Activated CD4-positive, alpha-beta T cell treated with anti-CD3 and anti-CD28 coated beads, Interleukin-2, amount 10 ng/mL, durations not matched to agents 24 days and 14 days (primary cell): ENCODE measurements at regions not wholly inside any gene's neighbourhood (a gene's known extent, or its start where the extent isn't known, plus 50 kb on each side); places are given as distances from the start of the nearest gene placed in this dataset.

Source experiments
- DNase-seq: peaks from one replicate; pipeline ENCODE4 v3.0.0; 2022
- H3K27ac Mint-ChIP-seq: one replicate; pipeline ENCODE4 v1.8.0; 2022; ENCODE audit warnings: mild to moderate bottlenecking, mixed read lengths
- H3K27me3 Mint-ChIP-seq: one replicate; pipeline ENCODE4 v1.8.0; 2022; ENCODE audit warnings: mixed read lengths
- H3K36me3 Mint-ChIP-seq: one replicate; pipeline ENCODE4 v1.8.0; 2022; ENCODE audit warnings: low read depth, mild to moderate bottlenecking, mixed read lengths
- H3K4me1 Mint-ChIP-seq: one replicate; pipeline ENCODE4 v1.8.0; 2021; ENCODE audit warnings: mixed read lengths
- H3K4me3 Mint-ChIP-seq: one replicate; pipeline ENCODE4 v1.8.0; 2022; ENCODE audit warnings: mild to moderate bottlenecking, moderate library complexity, mixed read lengths
- H3K9me3 Mint-ChIP-seq: one replicate; pipeline ENCODE4 v1.8.0; 2021; ENCODE audit warnings: mixed read lengths
- intact Hi-C: fragments of 100-400 bp; cut with micrococcal nuclease; formaldehyde crosslinking; loops from one replicate; pipeline ENCODE4 v1.15.1; 2023

DNA sequence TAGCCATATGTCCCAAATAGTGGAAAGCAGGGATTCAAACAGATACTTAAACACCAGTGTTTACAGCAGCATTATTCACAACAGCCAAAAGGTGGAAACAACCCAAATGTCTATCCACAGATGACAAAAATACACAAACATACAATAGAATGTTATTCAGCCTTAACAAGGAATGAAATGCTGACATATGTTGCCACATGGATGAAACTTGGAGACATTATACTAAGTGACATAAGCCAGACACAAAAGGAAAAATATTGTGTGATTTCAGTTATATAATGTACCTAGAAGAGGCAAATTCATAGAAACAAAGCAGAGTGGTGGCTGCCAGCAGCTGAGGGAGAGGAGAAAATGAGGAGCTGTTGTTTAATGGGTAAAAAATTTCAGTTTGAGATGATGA lies 533.9 kb upstream of the FZD8 start:
- Mint-ChIP-seq H3K27me3 (no peaks in the 10 kb centered on the region), H3K36me3 (no peaks in the 10 kb centered on the region), H3K27ac (no peak overlapping the region), H3K9me3 (no peaks in the 10 kb centered on the region), H3K4me3 (no peak overlapping the region), H3K4me1 (no peaks in the 10 kb centered on the region)
- no peak for DNase-seq
- intact Hi-C loops, result no loop called here

DNA sequence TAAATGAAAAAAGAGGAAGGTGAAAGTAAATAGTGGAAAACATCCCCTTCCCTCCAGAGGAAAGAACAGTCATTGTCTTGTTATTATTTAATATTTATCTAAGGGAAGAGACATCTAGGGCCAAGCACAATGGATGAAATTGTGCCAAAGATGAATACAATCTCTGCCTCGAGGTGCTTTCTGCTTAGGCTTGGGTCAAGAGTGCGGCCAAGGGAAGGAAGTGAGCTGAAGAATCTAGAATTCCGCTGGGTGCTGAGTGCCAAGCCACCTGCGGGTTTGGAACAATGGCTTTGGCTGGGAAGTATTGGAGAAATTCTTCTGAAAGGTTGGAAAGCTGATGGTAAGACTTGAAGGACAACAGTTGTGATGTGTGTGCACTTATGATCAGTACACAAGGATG lies 531.3 kb upstream of the FZD8 start:
- no peaks in the 10 kb centered on the region for H3K27me3 Mint-ChIP-seq
- H3K9me3 Mint-ChIP-seq, result no peaks in the 10 kb centered on the region
- intact Hi-C loops, result no loop called here
- H3K4me3 Mint-ChIP-seq, result no peak overlapping the region
- no peak for DNase-seq
- H3K4me1 Mint-ChIP-seq, result no peaks in the 10 kb centered on the region
- no peak overlapping the region for H3K27ac Mint-ChIP-seq
- H3K36me3 Mint-ChIP-seq, result no peaks in the 10 kb centered on the region

DNA sequence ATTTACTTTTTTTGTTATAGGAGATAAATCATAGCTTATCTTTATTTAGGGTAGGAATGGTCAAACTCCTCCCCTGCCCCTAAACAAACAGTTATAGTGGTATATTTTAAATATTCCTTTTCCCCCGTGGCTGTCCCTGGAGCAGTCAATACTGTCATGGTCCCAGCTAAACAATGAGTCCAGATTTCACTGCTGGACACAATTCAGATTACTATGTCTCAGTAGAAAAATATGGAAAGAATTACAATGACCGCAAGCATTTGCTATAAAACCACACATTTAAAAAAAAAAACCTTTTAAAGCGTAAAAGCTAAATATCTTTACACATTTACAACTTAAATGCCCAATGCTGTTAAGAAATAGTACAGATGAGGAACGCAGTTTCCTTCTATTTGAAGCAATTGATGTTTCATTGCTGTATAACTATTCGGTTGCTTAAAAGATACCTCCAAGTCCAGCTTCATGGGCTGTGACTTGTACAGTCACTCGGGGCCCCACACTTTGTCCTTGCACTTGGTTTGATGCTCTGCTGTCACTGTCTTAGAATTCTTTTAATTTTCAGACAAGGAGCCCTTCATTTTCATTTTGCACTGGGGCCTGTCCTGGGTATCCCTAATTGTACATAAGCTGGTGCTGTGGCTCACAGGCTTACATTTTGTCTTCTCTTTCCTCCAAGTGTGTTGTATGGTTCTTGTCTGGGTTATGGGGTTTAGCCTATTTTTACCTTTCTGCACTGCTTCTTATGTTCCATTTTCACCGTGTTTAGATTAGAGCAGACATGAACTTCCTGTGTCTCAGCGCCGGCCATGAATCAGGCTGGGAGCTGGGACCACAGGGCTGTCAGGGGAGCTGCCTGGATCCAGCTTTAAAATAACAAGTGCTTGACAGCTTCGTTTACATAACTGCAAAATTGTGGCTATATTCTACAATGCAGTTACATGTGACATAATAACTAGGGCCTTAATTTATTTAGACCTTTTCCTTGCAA lies 530.2 kb upstream of the FZD8 start:
- DNase-seq, result no peak
- no peaks in the 10 kb centered on the region for H3K4me1 Mint-ChIP-seq
- H3K36me3 Mint-ChIP-seq, result no peaks in the 10 kb centered on the region
- no peaks in the 10 kb centered on the region for H3K9me3 Mint-ChIP-seq
- intact Hi-C loops, result no loop called here
- no peak overlapping the region for H3K27ac Mint-ChIP-seq
- H3K27me3 Mint-ChIP-seq, result no peaks in the 10 kb centered on the region
- H3K4me3 Mint-ChIP-seq, result no peak overlapping the region

DNA sequence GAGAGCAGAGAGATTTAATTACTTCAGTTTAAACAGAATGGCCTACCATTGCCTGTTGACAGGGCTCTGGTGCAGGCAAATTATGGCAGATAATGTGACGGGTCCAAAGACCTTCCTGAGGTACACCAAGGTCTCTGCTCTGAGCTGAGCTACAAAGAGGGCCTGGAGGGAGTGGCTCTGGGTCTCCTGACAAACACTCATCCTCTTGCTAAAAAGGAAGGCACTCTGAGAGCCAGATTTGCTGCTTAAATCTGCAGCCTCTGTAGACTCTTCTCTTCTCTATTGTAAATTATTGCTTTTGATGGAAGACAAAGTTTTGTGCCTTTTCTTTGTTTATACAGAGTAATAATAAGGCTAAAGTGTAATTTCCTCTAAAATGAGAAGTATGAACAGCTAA lies 529.5 kb upstream of the FZD8 start:
- no peaks in the 10 kb centered on the region for H3K36me3 Mint-ChIP-seq
- H3K4me3 Mint-ChIP-seq, result no peak overlapping the region
- intact Hi-C loops, result no loop called here
- H3K4me1 Mint-ChIP-seq, result no peaks in the 10 kb centered on the region
- no peaks in the 10 kb centered on the region for H3K9me3 Mint-ChIP-seq
- H3K27ac Mint-ChIP-seq, result no peak overlapping the region
- DNase-seq, result no peak
- H3K27me3 Mint-ChIP-seq, result no peaks in the 10 kb centered on the region

DNA sequence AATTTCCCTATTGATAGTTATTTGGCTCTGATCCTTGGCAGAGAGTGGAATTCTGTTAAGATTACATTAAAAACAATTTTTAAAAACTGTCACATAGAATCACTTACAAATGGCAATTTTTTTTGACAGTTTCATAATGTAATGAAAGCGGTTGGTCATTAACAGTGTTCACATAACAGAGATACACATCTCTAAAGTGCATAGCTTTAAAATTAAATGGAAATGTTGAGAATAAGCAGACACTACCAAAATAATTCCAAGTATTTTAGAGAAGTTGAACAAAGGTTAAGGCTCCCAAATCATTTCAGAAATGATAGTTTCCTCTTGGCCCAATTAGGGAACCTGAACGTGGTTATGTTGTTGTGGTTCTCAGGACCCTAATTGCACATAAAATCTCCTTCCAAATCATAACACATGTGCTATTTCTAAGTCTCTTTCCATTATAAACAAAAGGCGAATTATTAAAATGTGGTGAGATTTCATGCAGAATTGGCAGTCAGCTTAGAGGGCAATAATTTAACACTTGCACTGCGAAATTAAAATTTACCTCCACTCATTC lies 528.9 kb upstream of the FZD8 start:
- intact Hi-C loops, result no loop called here
- Mint-ChIP-seq H3K4me3 (no peak overlapping the region), H3K36me3 (no peaks in the 10 kb centered on the region), H3K9me3 (no peaks in the 10 kb centered on the region), H3K4me1 (no peaks in the 10 kb centered on the region), H3K27ac (no peak overlapping the region), H3K27me3 (no peaks in the 10 kb centered on the region)
- no peak for DNase-seq

DNA sequence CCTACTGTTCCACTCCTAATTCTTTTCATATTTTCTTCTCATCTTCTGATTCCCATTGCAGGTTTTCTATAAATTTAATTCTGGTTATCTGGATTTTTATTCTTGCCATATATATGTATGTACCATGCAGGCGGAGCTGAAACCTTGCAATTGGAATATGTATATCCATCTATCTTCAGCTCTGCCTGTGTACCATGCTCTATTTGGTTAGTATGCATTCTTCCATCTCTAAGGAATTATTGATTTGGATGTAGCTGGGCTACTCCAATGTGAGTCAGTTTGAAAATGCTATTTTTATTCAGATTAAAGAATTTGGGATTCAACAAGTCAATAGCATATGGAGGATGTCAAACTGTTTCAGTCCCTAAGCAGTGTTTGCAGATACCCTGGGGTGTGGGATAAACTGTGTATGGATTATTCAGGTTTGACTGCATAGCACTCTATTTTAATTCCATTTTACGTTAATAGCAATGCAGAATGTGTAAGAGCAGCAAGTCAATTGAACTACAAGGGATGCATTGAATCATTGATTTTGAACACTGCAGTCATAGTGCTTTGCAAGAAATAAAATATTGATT lies 528.1 kb upstream of the FZD8 start:
- intact Hi-C loops, result no loop called here
- Mint-ChIP-seq H3K27me3 (no peaks in the 10 kb centered on the region), H3K36me3 (no peaks in the 10 kb centered on the region), H3K9me3 (no peaks in the 10 kb centered on the region), H3K27ac (no peak overlapping the region), H3K4me3 (no peak overlapping the region), H3K4me1 (no peaks in the 10 kb centered on the region)
- no peak for DNase-seq

DNA sequence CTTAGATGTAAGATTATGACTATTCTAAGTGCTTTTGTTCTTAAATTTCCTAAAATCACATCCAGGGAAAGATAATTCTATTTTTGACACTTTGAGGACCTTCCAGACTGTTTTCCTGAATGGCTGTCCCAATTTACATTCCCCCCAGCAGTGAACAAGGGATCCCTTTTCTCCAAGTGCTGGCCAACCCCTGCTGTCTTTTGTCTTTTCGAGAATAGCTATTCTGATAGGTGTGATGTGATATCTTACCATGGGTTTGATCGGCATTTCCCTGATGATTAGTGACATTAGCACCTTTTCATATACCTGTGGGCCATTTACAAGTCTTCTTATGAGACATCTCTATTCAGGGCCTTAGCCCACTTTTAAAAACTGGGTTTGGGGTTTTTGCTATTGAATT lies 526.7 kb upstream of the FZD8 start:
- Mint-ChIP-seq H3K27ac (no peak overlapping the region), H3K9me3 (no peaks in the 10 kb centered on the region), H3K27me3 (no peaks in the 10 kb centered on the region), H3K36me3 (no peaks in the 10 kb centered on the region), H3K4me1 (no peaks in the 10 kb centered on the region), H3K4me3 (no peak overlapping the region)
- no peak for DNase-seq
- intact Hi-C loops, result no loop called here

DNA sequence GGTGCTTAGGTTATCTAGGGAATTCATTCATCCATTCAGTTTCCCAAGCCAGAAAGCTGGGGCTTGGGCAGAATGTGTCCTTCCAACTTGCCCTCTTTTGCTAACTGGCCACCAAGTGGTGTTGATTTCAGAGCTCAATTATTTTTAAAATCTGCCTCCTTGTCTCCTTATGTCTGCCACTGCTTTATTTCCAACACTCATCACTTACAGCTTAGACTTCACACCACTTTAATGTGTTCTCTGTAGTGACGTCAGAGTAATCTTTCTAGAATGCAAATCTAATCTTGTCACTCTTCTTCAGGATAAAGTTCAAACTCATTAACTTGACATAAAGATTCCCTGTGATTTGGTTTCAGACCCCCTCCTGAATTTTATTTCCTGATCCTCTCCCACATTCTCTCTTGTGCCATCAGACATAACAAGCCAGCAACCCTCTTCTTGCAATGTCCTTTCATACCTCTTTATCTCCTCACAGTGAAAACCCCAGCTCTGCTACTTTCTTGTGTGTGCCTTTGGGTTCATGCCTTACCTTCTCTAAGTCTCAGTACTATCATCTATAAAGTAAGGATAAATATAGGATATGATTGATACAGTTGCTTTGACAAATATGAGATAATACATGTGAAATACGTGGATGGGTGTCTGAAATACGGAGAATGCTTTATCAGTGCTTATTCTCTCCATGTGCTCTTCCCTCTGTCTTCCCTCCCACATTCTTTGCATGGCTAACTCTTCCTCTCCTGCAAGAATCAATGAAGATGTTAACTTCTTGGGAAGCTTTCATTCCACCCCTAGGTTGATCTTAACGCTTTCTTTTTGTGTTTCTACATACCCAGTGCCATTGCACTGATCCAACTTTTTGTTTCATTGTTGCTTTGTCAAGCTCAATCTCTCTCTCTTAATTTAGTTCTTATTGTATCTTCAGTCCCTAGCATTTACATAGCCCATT lies 522.7 kb upstream of the FZD8 start:
- no peak overlapping the region for H3K27ac Mint-ChIP-seq
- no peak overlapping the region for H3K4me3 Mint-ChIP-seq
- DNase-seq, result no peak
- no peaks in the 10 kb centered on the region for H3K9me3 Mint-ChIP-seq
- no peaks in the 10 kb centered on the region for H3K36me3 Mint-ChIP-seq
- no peaks in the 10 kb centered on the region for H3K27me3 Mint-ChIP-seq
- intact Hi-C loops, result no loop called here
- H3K4me1 Mint-ChIP-seq, result no peaks in the 10 kb centered on the region

DNA sequence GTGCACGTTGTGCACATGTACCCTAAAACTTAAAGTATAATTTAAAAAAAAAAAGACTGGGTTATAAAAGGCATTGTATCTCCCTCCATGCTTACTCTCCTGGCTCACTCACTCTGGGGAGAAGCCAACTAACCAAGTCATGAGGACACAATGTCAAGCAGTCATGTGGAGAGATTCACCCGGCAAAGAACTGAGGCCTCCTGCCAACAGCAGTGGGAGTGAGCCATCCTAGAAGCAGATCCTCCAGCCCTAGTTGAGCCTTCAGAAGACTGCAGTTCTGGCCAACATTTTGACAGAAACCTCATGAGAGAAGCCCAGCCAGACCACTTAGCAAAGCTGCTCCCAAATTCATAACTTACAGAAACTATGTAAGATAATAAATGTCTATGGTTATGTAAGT lies 521.7 kb upstream of the FZD8 start:
- intact Hi-C loops, result no loop called here
- Mint-ChIP-seq H3K4me1 (no peaks in the 10 kb centered on the region), H3K27ac (no peak overlapping the region), H3K27me3 (no peaks in the 10 kb centered on the region), H3K9me3 (no peaks in the 10 kb centered on the region), H3K36me3 (no peaks in the 10 kb centered on the region), H3K4me3 (no peak overlapping the region)
- no peak for DNase-seq

DNA sequence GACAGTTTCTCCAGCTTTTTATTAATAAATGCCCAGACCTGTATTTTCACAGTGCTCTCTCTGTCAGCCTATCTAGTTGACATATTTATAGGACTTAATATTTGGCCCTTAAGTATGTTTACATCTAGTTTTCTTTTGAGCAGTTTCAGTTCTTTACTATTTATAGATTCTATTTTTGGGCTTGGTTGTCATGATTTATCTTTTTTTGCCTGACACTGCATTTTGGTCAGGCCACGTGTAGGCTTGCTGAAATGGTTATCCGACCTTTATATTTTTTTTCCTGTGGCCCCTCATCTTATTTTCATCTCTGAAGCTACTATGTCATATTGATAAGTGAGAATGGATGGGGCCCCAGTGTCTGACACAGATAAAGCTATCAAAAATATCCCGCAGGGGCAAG lies 515.4 kb upstream of the FZD8 start:
- Mint-ChIP-seq H3K27me3 (no peaks in the 10 kb centered on the region), H3K9me3 (no peaks in the 10 kb centered on the region), H3K36me3 (no peaks in the 10 kb centered on the region), H3K4me3 (no peak overlapping the region), H3K27ac (no peak overlapping the region), H3K4me1 (no peaks in the 10 kb centered on the region)
- no peak for DNase-seq
- intact Hi-C loops, result no loop called here

DNA sequence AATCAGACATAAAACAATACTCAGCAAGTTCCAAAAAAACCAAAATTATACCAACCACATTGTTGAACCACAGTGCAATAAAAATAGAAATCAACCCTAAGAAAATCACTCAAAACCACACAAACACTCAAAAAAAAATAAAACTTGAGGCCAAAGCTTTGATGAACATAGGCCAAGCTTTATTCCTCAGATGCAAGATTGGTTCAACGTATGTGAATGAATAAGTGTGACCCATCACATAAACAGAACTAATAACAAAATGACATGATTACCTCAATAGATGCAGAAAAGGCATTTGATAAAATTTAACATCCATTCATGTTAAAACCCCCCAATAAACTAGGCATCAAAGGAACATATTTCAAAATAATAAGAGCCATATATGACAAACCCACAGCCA lies 506.1 kb upstream of the FZD8 start:
- H3K9me3 Mint-ChIP-seq, result no peaks in the 10 kb centered on the region

DNA sequence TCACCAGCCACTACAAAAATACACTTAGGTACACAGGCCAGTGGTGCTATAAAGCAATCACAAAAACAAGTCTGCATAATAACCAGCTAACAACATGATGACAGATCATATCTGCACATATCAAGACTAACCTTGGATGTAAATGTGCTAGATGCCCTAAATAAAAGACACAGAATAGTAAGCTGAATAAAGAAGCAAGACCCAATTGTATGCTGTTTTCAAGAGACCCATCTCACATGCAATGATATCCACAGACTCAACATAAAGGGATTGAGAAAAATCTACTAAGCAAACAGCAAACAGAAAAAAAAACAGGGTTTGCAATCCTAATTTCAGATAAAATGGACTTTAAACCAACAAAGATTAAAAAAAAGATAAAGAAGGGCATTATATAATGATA lies 505.4 kb upstream of the FZD8 start:
- Mint-ChIP-seq H3K36me3 (no peaks in the 10 kb centered on the region), H3K4me3 (no peak overlapping the region), H3K27ac (no peak overlapping the region), H3K4me1 (no peaks in the 10 kb centered on the region), H3K9me3 (no peaks in the 10 kb centered on the region), H3K27me3 (no peaks in the 10 kb centered on the region)
- DNase-seq, result no peak
- intact Hi-C loops, result no loop called here

More for the DNA sequence above, 506.1 kb upstream of the FZD8 start:
- H3K27me3 Mint-ChIP-seq, result no peaks in the 10 kb centered on the region
- intact Hi-C loops, result no loop called here
- no peak for DNase-seq
- no peaks in the 10 kb centered on the region for H3K36me3 Mint-ChIP-seq
- no peak overlapping the region for H3K4me3 Mint-ChIP-seq
- no peaks in the 10 kb centered on the region for H3K4me1 Mint-ChIP-seq
- H3K27ac Mint-ChIP-seq, result no peak overlapping the region

DNA sequence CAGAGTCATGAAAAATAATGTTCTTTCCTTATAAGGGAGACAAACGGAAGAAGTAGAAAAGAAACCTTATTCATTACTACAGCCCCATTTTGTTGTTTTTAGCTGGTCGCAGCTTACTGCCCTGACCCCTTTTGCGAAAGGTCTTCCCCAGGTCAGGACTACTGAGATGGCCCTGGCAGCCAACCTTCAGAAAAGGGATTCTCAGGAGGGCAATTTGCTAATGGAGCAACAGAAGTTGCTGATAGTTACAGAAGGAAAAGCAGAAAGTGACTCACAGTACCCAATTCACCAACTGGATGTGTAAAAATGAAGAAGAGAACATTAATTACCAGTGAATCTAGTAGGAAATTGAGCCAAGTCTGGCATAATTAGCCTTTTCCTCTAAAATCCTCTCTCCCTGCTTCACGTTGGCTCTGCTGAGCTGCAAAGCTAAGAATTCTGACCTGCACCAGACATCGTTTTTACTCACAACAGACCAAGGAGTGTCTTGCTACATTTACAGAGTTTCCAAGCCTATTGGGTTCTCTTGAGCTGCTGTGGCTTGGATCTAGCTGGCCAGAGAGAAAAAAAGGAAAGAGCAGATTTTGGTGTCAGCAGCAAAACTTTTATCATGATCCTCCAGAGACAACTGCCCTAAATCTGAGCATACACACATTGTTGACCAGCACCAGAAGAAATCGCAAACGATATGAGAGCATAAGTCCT lies 499.9 kb upstream of the FZD8 start:
- intact Hi-C loops, result no loop called here
- no peaks in the 10 kb centered on the region for H3K4me1 Mint-ChIP-seq

More for the DNA sequence above, 499.9 kb upstream of the FZD8 start:
- Mint-ChIP-seq H3K4me3 (no peak overlapping the region), H3K27me3 (no peaks in the 10 kb centered on the region), H3K9me3 (peaks cover 11% of the 10 kb centered on the region), H3K27ac (no peak overlapping the region), H3K36me3 (no peaks in the 10 kb centered on the region)
- no peak for DNase-seq
